ENCODE measurements at regions not wholly inside any gene's neighbourhood (a gene's known extent, or its start where the extent isn't known, plus 50 kb on each side); places are given as distances from the start of the nearest gene placed in this dataset.
A peak's percentile ranks its signal among the peaks of the same experiment; 100 is the strongest.

- WGBS (ENCODE audit: insufficient coverage, low coverage, missing lambda C conversion rate): 11% methylated on average over 20 of the region's 25 CpGs
- ATAC-seq (peak; percentile 98), DNase-seq (ENCODE audit: extremely low read depth in 1 of 4, low spot score in 3 of 4) (peak; percentile 60 to 82 (median 70)), FAIRE-seq (no peak)
- no peaks in the 10 kb centered on the region for H3K4me1 ChIP-seq (replicated peaks in 1 of 2; ENCODE audit: control insufficient read depth in 2 of 2, insufficient read depth in 2 of 2, low read length in 2 of 2)
- BruUV-seq (replicated peaks): no TSS peak
- H3K9ac ChIP-seq (ENCODE audit: insufficient read depth in 1 of 2, low read depth in 2 of 2, low read length in 2 of 2): no peak overlapping the region
- H2AFZ ChIP-seq (ENCODE audit: low read depth, low read length): no peak overlapping the region
- in situ Hi-C loops (cut with MboI) (no loop called here), intact Hi-C loops (cut with micrococcal nuclease) (loop anchor here (1.0 kb wide), 1 partner anchor 613 kb away; no protein-coding TSS in a partner anchor)
- CTCF ChIA-PET (ENCODE audit: low intra/inter-chr PET ratio): interaction anchor here (1.4 kb wide), 1 partner anchor 613 kb away, joined by 8 read pairs; no protein-coding TSS in a partner anchor
- no peaks in the 10 kb centered on the region for H3K9me3 ChIP-seq (replicated peaks; ENCODE audit: control insufficient read depth, insufficient read depth, low read depth, low read length)
- peaks cover 0 to 27% of the 10 kb centered on the region in 2 experiments; a peak in 2 of 5 replicates for H3K27me3 ChIP-seq (ENCODE audit: control insufficient read depth in 2 of 2, insufficient read depth in 2 of 2, low read length in 2 of 2)
- no peak overlapping the region for H3K27ac ChIP-seq (ENCODE audit: extremely low read depth, low read depth, low read length)
- no peaks in the 10 kb centered on the region for H3K79me2 ChIP-seq (ENCODE audit: control insufficient read depth, insufficient read depth, low read length)
- POLR2A ChIA-PET: interaction anchor here (0.6 kb wide), 1 partner anchor 127 kb away, joined by 4 read pairs; no protein-coding TSS in a partner anchor
- H3K4me3 ChIP-seq: no peak overlapping the region
- H3K4me2 ChIP-seq (ENCODE audit: insufficient read depth, low read length): no peak overlapping the region
- H3K36me3 ChIP-seq (ENCODE audit: control insufficient read depth, insufficient read depth, low read length): no peaks in the 10 kb centered on the region
- peaks cover 7% of the 10 kb centered on the region; the same call in 1 of the 2 replicates for H4K20me1 ChIP-seq (replicated peaks; ENCODE audit: control insufficient read depth, insufficient read depth, low read length)
- peaks cover 4% of the 10 kb centered on the region for H3K9me1 ChIP-seq (ENCODE audit: control insufficient read depth, insufficient read depth, low read length)
- TF ChIP-seq CEBPB (tag; IDR thresholded peaks at IDR 0.05) (peak; percentile 91), DEAF1 (CRISPR knock-in tag; IDR thresholded peaks at IDR 0.05) (0 out of 2 replicates have a peak, but pooled peaks have one; percentile 6), ZNF512 (tag; IDR thresholded peaks at IDR 0.05) (no peak), POLR2AphosphoS2 (IDR thresholded peaks at IDR 0.05; ENCODE audit: low read length) (no peak), SMC3 (conservative IDR thresholded peaks at IDR 0.05; ENCODE audit: insufficient read depth, low read depth, low read length) (peak; percentile 75), RAD21 (CRISPR knock-in tag; conservative IDR thresholded peaks at IDR 0.05 in 1 of 2, IDR thresholded peaks at IDR 0.05 in 1 of 2) (peak; percentile 23 to 65; a peak in 3 of 4 replicates), REST (IDR thresholded peaks at IDR 0.05; ENCODE audit: borderline replicate concordance) (peak; percentile 51), REST (CRISPR knock-in tag; IDR thresholded peaks at IDR 0.05; ENCODE audit: low read depth) (no peak), FOXA3 (CRISPR knock-in tag; conservative IDR thresholded peaks at IDR 0.05 in 1 of 2, IDR thresholded peaks at IDR 0.05 in 1 of 2) (no peak)
These were observed 171.9 kb downstream of the SHANK2 start for GRCh38 chr11:71080239-71081097.
